ENCODE measurements at regions not wholly inside any gene's neighbourhood (a gene's known extent, or its start where the extent isn't known, plus 50 kb on each side); places are given as distances from the start of the nearest gene placed in this dataset.
A peak's percentile ranks its signal among the peaks of the same experiment; 100 is the strongest.
"Not testable (repeated sequence)": the region's sequence is repeated elsewhere in the genome, so short reads cannot be mapped to it uniquely, and the experiment has no call there.

- in situ Hi-C loops (cut with HindIII; ENCODE audit: low pct_unique_long_range_greater_than_20kb, low sequenced_read_pairs): no loop called here
- no peak for TF ChIP-seq JUND (IDR thresholded peaks at IDR 0.05; ENCODE audit: low read depth)
Measured at GRCh38 chr16:59514651-59515050, 780.5 kb upstream of the GOT2 start.

GRCh38 chr16:59510008-59510424 lies 775.9 kb upstream of the GOT2 start:
- TF ChIP-seq JUND (IDR thresholded peaks at IDR 0.05; ENCODE audit: low read depth): no peak

More at GRCh38 chr16:59514651-59515050, 780.5 kb upstream of the GOT2 start:
- no peak for DNase-seq (ENCODE audit: low read depth in 1 of 2, low spot score in 1 of 2)

GRCh38 chr16:59500601-59501000 lies 766.5 kb upstream of the GOT2 start:
- in situ Hi-C loops (cut with HindIII; ENCODE audit: low pct_unique_long_range_greater_than_20kb, low sequenced_read_pairs): no loop called here
- TF ChIP-seq JUND (IDR thresholded peaks at IDR 0.05; ENCODE audit: low read depth): no peak
- no peak for DNase-seq (ENCODE audit: low read depth in 1 of 2, low spot score in 1 of 2)

More at GRCh38 chr16:59510008-59510424, 775.9 kb upstream of the GOT2 start:
- peak in 1 of 2 experiments; percentile 4 for DNase-seq (ENCODE audit: low read depth in 1 of 2, low spot score in 1 of 2)
- in situ Hi-C loops (cut with HindIII; ENCODE audit: low pct_unique_long_range_greater_than_20kb, low sequenced_read_pairs): no loop called here

GRCh38 chr16:59487067-59487466 lies 753.0 kb upstream of the GOT2 start:
- in situ Hi-C loops (cut with HindIII; ENCODE audit: low pct_unique_long_range_greater_than_20kb, low sequenced_read_pairs): no loop called here
- no peak for DNase-seq (ENCODE audit: low read depth in 1 of 2, low spot score in 1 of 2)
- no peak for TF ChIP-seq JUND (IDR thresholded peaks at IDR 0.05; ENCODE audit: low read depth)

- TF ChIP-seq JUND (IDR thresholded peaks at IDR 0.05; ENCODE audit: low read depth): no peak
- in situ Hi-C loops (cut with HindIII; ENCODE audit: low pct_unique_long_range_greater_than_20kb, low sequenced_read_pairs): no loop called here
- no peak for DNase-seq (ENCODE audit: low read depth in 1 of 2, low spot score in 1 of 2)
Measured at GRCh38 chr16:59484833-59485516, 750.9 kb upstream of the GOT2 start.

GRCh38 chr16:59478838-59479237 lies 744.7 kb upstream of the GOT2 start:
- peak in 1 of 2 experiments; percentile 4 for DNase-seq (ENCODE audit: low read depth in 1 of 2, low spot score in 1 of 2)
- TF ChIP-seq JUND (IDR thresholded peaks at IDR 0.05; ENCODE audit: low read depth): no peak
- in situ Hi-C loops (cut with HindIII; ENCODE audit: low pct_unique_long_range_greater_than_20kb, low sequenced_read_pairs): no loop called here

GRCh38 chr16:59470556-59470955 lies 736.4 kb upstream of the GOT2 start:
- in situ Hi-C loops (cut with HindIII; ENCODE audit: low pct_unique_long_range_greater_than_20kb, low sequenced_read_pairs): no loop called here
- no peak for TF ChIP-seq JUND (IDR thresholded peaks at IDR 0.05; ENCODE audit: low read depth)
- peak in 1 of 2 experiments; percentile 45 for DNase-seq (ENCODE audit: low read depth in 1 of 2, low spot score in 1 of 2)

GRCh38 chr16:59469266-59469665 lies 735.1 kb upstream of the GOT2 start:
- TF ChIP-seq JUND (IDR thresholded peaks at IDR 0.05; ENCODE audit: low read depth): no peak
- in situ Hi-C loops (cut with HindIII; ENCODE audit: low pct_unique_long_range_greater_than_20kb, low sequenced_read_pairs): no loop called here

GRCh38 chr16:59463776-59464175 lies 729.7 kb upstream of the GOT2 start:
- no peak for DNase-seq (ENCODE audit: low read depth in 1 of 2, low spot score in 1 of 2)
- TF ChIP-seq JUND (IDR thresholded peaks at IDR 0.05; ENCODE audit: low read depth): no peak
- in situ Hi-C loops (cut with HindIII; ENCODE audit: low pct_unique_long_range_greater_than_20kb, low sequenced_read_pairs): no loop called here

More at GRCh38 chr16:59469266-59469665, 735.1 kb upstream of the GOT2 start:
- no peak for DNase-seq (ENCODE audit: low read depth in 1 of 2, low spot score in 1 of 2)

- TF ChIP-seq JUND (IDR thresholded peaks at IDR 0.05; ENCODE audit: low read depth): no peak
- no peak for DNase-seq (ENCODE audit: low read depth in 1 of 2, low spot score in 1 of 2)
- in situ Hi-C loops (cut with HindIII; ENCODE audit: low pct_unique_long_range_greater_than_20kb, low sequenced_read_pairs): no loop called here
Measured at GRCh38 chr16:59459806-59460205, 725.7 kb upstream of the GOT2 start.

GRCh38 chr16:59455497-59455896 lies 721.4 kb upstream of the GOT2 start:
- DNase-seq (ENCODE audit: low read depth in 1 of 2, low spot score in 1 of 2): no peak
- in situ Hi-C loops (cut with HindIII; ENCODE audit: low pct_unique_long_range_greater_than_20kb, low sequenced_read_pairs): no loop called here
- TF ChIP-seq JUND (IDR thresholded peaks at IDR 0.05; ENCODE audit: low read depth): no peak

GRCh38 chr16:59450513-59450912 lies 716.4 kb upstream of the GOT2 start:
- DNase-seq (ENCODE audit: low read depth in 1 of 2, low spot score in 1 of 2); in situ Hi-C loops (cut with HindIII; ENCODE audit: low pct_unique_long_range_greater_than_20kb, low sequenced_read_pairs): not testable (repeated sequence)

- DNase-seq (ENCODE audit: low read depth in 1 of 2, low spot score in 1 of 2): no peak
- TF ChIP-seq JUND (IDR thresholded peaks at IDR 0.05; ENCODE audit: low read depth): no peak
- in situ Hi-C loops (cut with HindIII; ENCODE audit: low pct_unique_long_range_greater_than_20kb, low sequenced_read_pairs): no loop called here
Measured at GRCh38 chr16:59440502-59440901, 706.4 kb upstream of the GOT2 start.

- no peak for TF ChIP-seq JUND (IDR thresholded peaks at IDR 0.05; ENCODE audit: low read depth)
- in situ Hi-C loops (cut with HindIII; ENCODE audit: low pct_unique_long_range_greater_than_20kb, low sequenced_read_pairs): no loop called here
- no peak for DNase-seq (ENCODE audit: low read depth in 1 of 2, low spot score in 1 of 2)
Measured at GRCh38 chr16:59432896-59433295, 698.8 kb upstream of the GOT2 start.
